ENCODE measurements at regions not wholly inside any gene's neighbourhood (a gene's known extent, or its start where the extent isn't known, plus 50 kb on each side); places are given as distances from the start of the nearest gene placed in this dataset.

DNA sequence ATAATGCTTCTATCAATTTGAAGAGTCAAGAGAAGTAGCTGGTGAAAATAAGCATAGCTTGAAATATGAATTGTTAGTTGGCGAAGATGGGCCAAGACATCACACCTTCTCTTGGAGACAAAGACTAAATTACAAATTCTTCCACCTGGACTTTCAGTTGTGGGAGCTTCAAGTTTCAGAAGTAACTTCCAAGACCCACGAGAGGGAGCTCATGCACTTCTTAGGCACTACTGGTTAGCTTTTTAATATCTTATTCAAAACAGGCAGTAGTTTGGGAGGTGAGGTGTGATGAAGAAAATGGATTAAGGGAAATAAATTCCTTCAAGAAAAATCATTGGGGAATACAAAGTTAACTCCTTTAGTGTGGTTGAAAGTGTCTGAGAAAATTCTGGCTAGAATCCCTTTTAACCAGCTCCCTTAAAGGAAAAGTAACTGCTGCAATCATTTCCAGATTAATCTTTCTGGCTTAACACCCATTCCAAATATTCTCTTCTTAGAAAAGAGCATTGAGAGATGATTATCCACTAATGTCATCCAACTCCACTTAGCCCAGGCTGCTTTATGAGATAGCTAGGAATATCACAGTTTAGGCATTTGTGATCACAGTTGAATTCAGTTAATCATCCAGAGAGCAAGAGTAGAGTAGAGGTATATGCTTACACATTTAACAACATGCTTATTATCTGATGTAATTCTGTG, 139.5 kb upstream of the DMRTA1 start:
- no peak for DNase-seq

DNA sequence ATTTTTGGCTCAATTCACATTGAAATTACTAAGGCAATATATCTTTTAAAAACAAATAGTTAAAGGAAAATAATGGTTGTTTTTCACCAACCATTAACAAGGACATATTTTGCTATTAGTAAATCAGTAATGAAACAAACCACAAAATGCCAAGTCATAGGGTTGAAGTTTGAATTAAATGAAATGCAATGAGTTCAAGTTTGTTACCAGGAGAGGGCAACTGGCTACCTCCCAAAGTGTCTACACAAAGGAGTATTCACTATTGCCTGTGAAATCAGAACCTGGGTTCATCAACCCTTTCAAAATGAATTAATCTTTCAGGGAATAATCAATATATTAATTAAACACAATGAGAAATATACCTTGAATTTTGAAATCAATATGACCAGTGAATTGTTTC, 138.4 kb upstream of the DMRTA1 start:
- DNase-seq: no peak

DNA sequence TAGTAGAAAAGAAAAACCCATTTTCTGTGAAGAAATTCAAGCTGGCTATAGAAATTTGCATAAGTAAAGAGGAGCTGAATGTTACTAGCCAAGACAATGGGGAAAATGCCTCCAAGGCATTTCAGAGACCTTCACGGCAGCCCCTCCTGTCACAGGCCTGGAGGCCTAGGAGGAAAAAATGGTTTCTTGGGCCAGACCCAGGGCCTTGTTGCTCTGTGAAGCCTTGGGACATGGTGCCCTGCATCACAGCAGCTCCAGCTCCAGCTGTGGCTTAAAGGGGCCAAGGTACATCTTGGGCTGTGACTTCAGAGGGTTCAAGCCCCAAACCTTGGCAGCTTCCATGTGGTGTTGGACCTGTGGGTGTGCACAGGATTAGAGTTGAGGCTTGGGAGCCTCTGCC, 130.0 kb upstream of the DMRTA1 start:
- DNase-seq: no peak

DNA sequence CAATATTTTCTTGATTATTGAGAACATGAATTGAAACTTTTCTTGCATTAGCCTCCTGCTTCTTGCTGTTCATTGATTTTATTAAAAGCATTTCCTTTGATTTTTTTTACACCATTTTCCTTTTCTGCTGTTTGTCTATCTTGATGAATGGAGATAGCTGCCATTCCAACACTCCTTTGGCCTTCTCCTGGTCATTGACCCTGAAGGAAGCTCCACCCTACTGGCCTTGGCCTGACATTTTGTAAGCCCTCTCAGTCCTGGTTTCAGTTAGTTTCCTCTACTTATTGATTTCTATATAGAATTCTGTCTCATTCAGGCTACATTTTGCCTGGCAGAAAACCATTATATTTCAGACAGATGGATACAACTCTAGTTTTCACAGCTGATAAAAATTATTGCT, 115.1 kb upstream of the DMRTA1 start:
- no peak for DNase-seq

DNA sequence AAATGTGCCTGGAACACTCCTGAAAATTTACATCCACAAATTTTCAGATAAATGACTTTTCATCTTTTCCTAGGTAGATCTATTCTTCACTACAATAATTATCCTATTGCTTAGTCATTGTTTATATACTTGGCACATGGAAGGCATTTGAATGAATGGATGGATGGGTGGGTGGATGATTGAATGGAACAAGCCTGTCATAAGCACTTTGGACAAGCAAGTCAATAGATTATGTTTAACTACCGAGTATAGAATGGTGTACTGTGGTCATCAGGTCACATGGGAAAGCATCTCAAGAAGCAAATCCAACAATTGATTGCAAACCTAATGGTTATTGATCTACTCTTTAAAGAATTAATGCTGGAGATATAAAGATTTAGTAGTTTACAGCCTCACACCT, 114.4 kb upstream of the DMRTA1 start:
- no peak for DNase-seq

DNA sequence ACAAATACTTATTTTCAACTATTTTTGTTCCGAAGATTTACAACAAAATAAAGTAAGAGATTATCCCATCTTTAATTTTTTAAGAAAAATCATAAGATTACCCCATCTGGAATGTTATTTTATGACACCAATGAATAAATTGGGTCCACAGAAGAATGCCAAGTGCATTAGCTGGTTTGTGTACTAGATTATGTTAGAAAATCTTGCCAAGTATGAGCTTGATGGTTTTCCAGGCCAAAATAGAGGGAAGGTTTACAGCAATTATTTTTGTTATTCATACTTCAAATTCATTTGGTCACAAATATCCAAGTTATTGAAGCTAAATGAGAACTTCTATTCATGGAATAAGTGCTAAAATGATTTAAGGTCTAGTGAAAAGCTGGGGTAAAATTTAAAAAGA, 109.4 kb upstream of the DMRTA1 start:
- no peak for DNase-seq

DNA sequence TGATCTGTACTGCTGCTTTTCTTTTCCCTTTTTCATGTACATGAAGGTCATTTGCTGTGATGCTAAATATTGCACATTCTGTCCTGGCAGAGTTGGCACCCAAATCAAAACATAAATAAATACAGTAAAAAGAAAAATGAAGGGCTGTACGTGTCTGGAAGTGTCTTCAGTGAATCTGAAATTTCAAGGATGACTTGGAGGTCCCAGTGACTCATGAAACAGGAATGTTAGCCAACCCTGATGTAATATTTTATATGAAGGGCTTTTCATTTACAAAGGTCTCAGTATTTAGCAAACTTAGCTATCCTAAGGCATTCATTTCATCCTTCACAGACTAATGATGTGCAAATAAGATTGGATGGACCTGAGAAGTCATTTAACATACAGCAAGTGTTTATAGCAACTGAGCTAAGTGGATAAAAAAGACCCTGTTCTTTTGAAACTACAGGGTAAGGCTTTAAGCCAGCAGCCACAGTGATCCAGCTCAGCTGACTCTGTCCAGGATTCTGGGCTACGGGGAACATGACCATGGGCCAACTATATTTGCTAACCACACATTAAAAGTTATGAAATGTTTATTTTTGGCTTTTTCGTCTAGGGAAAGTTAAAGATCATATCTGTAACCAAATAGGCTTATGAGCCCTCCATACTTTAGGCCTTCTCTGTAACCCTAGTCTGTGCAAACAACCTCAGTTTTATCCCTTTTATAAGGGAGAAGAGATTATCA, 104.0 kb upstream of the DMRTA1 start:
- no peak for DNase-seq

DNA sequence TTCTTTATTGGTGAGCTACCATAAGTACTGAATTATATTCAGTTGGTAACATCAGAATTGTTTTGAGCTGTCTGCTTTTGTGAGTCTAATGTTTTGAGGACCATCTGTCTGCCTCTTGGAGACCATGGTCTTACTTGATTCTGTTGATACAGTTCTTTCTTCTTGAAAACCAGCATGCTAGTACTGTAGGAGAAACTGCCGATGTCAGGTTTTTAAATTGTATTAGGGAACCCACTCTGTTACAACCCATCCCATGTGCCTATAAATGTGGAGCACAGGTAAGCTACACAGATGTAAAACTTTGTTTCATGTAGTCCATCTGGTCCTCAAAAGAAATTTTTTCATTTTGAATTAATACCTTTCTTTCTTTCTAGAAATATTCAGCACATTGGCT, 103.4 kb upstream of the DMRTA1 start:
- no peak for DNase-seq

DNA sequence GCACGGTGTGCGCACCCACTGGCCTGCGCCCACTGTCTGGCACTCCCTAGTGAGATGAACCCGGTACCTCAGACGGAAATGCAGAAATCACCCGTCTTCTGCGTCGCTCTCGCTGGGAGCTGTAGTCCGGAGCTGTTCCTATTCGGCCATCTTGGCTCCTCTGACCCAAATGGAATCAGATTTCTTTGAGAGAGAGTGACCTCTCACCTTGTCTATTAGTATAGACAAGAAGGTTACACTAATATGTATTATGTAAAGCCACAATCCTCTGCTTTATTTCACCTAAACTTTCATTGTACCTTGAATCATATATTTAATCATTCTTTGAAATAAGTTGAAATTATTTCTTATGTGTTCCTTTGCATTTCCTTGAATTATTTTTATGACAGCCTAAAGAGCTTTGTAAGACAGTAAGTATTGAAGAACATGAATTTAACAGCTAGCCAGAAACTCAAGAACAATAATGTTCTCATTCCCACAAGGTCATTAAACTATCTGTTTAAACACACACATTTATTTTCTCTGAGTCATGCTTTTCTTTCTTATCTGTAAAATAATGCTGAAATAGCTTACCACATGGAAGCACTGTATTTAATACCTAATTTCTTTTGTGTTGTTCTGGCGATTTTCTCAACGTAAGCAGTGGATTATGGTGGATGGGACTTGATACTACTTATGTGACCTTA, 91.8 kb upstream of the DMRTA1 start:
- DNase-seq: no peak

DNA sequence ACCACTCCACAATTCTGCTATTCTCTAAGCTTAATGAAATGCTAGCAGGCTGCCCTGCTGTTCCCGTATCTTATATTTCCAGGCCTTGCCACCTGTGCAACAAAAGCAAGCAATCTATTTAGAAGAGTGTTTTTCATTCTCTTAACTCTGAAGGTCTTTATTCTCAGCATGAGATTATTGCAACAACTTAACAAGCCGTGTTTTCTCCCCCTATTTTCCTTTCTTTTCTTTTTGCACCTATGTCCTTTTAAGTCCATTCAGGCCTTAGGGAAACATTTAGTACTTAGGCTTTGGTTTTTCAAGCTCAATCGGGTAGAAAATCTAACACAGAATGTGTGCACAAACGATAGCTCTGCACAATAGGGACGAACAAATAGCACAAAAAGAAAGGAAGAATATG, 89.6 kb upstream of the DMRTA1 start:
- DNase-seq: no peak

DNA sequence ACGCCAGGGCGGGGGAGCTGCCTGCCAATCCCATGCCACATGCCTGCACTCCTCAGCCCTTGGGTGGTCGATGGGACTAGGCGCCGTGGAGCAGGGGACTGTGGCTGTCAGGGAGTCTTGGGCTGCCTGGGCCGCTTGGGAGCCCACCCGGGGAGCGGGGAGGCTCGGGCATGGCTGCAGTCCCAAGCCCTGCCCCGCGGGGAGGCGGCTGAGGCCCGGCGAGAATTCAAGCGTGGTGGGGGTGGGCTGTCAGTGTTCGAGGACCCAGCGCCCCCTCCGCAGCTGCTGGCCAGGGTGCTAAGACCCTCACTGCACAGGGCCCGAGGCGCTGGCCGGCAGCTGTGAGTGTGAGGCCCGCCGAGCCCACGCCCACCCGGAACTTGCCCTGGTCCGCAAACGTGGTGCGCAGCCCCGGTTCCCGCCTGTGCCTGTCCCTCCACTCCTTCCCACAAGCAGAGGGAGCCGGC, 83.2 kb upstream of the DMRTA1 start:
- DNase-seq: no peak

DNA sequence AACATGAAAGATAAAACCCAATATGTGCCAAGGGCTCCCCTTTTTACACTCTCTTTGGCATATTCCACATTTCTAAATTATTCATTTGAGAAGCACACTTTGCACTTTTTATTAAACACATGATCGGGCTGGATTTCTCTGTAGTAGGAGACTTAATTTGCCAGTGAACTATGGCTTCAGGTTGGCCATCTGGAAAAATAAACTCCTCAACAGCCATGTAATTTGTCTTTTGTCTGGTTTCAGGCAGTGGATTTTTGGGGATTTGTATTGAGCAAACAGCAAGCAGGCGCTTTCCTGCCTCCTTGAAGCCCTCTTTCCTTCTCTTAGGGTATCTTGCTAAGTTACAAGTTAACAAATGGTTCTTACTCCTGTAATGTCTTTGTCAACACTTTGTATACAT, 73.0 kb upstream of the DMRTA1 start:
- no peak for DNase-seq

DNA sequence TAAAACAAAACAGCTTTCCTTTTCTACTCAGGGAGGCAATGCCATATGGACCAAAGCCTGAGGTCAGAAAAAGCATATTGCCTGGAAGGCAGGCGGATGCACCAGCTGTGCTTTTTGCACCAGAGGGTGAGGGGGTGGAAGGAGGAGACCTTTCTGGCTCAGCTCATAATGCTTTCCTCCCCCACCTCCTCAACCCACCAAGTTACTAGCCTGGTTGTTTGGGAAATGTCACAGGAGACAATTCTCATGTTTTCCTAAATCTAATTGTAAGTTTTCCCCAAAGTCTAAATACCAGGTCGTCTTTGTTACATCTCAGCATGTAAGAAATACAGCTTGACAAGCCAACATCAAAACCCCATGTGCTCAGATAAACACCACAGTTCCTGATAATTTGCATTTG, 72.6 kb upstream of the DMRTA1 start:
- DNase-seq: no peak

DNA sequence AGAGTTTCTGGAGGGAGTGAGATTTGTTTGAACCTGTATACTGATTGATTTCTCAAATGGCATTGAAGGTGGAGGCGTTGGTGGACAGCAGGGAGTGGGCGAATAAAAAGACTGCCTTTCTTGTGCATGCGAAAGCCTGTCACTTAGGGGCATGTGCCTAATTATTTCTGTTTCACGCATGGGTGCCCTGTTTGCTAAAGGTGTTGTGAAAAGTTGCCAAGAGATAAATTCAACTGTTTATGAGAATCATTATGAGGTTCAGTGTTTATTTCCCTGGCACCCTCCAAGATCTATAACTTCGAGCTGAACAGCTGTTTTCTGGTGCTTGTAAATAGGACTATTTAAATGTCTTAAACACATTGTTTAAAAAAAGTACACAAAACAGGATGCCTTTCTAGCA, 67.4 kb upstream of the DMRTA1 start:
- no peak for DNase-seq

DNA sequence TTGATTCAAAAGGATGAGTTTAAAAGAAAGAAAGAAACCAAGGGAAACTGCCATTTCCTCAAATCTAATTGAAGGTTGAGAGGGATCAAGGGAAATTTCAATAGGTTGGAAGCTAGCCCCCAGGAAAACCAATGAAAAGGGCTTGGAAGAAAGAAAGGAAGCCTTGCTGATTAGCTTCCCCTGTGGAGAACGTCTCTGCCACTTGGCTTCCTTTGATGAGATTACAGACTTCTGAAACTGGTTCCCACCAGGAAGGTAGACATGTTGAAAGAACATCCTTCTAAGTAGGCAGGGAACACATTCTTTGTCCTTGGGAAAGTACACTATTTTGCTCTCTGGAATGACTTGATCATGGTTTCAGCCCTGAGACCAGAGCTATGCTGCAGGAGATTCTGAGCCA, 65.5 kb upstream of the DMRTA1 start:
- DNase-seq: no peak

DNA sequence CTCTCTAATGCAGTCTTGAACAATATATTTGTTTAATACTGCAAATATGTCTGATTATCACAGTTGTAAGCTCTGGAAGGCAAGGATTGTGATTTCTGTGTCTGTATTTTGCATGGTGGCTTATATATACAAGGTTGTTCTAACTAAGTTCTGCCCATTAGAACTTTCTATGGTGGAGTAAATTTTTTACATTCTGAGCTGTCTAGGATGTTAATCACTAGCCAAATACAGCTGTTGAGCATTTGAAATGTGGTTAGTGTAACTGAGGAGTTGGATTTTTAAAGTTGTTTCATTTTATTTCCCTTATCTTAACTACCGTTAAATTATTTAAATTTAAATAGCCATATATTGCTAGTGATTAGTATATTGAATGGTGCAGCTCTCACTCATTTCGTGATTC, 64.3 kb upstream of the DMRTA1 start:
- DNase-seq: no peak

DNA sequence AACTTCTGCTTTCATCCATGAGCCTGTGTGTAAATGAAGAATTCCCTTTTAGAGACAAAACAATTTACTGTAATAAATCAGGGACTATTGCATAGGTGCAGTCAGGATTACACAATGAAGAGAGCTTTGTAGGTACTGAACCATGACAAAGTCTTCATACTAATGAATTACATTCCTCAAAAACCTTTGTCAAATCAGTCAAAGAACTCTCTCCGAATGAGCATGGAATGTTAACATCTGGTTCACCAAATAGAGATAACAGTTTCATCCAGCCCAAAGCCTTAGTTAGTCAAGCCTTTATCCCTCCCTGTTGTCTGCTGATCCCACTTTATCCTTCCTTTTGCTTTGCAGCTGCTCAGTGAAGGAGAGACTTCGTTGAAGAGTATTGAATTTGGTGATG, 62.9 kb upstream of the DMRTA1 start:
- no peak for DNase-seq

DNA sequence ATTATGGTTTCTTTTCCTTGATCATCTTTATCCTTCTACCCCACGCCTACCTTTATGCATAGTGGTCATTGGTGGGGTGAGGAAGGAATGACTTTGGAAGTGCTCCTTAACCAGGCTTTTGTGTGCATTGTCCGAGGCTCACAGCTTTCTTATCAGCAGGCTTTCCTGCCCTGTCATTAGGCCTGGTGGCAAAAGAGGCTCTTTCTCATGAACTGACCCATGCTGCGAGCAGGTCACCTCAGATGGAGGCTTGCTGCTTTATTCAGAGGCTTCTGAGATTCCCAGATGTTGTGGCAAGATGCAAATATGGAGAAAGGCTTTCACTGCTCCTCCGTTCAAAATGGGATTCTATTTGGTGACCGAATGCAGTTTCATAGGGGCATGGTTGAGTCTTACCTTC, 57.4 kb upstream of the DMRTA1 start:
- DNase-seq: no peak

DNA sequence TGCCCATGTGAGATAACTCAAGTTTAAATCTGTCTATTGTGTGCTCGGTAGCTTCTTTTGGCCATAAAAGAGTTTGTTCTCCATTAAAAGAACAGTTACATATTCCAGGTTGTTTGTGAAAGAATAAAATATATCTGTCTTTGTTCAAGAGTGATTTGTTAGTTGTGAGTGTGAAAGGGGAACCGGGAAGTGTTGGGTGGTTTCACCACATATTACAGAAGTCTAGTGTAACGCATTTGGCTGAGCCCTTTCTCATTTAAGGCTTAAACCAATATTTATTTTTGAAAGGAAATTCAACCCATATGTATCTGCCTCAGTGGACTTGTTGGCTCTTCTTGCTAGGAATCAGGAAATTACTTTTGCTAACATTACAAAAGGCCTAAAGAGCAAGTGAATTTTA, 54.1 kb upstream of the DMRTA1 start:
- DNase-seq: no peak

DNA sequence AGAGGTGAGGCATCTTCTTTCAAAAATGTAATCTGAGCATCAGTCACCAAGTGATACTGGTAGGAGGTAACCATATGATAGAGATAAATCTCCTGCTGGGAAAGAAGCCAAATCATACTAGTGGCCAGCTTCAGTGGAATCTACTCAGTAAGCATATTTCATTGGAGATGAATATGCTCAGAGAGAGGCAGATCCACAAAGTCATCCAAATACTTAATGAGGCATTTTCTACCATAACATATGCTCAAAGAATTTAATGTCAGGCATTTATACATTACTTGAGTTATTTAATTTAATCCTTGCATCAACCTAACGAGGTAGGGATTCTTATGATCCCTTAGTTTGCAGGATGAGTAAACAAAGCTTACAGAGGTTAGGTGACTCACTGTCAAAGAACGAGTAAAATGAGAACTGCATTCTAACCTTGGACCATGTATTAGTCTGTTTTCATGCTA, 50.9 kb upstream of the DMRTA1 start:
- DNase-seq: no peak
